ENCODE measurements at regions not wholly inside any gene's neighbourhood (a gene's known extent, or its start where the extent isn't known, plus 50 kb on each side); places are given as distances from the start of the nearest gene placed in this dataset.

DNA sequence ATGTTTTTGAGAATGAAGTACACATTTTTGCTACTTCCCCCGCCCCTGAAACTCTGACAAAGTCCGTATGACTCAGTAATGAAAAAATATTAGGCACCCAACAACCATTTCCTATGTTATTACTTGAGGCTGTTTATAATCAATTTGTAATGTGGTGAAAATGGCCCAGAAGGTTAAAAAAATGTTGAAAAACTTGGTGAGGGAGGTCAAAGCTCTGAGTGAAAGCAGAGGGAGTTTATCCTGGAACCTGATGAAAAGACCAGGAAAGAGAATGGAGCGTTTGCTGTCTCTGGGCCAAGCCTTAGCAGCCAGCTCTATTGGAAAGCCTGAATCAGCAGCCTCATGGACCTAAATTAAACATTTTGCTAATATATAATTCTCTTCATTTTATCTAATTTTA lies 367.7 kb upstream of the NEGR1 start:
- no peak for TF ChIP-seq CTCF (IDR thresholded peaks at IDR 0.05)
- TF ChIP-seq EP300 (IDR thresholded peaks at IDR 0.05) = no peak
- TF ChIP-seq, protein P1, sequence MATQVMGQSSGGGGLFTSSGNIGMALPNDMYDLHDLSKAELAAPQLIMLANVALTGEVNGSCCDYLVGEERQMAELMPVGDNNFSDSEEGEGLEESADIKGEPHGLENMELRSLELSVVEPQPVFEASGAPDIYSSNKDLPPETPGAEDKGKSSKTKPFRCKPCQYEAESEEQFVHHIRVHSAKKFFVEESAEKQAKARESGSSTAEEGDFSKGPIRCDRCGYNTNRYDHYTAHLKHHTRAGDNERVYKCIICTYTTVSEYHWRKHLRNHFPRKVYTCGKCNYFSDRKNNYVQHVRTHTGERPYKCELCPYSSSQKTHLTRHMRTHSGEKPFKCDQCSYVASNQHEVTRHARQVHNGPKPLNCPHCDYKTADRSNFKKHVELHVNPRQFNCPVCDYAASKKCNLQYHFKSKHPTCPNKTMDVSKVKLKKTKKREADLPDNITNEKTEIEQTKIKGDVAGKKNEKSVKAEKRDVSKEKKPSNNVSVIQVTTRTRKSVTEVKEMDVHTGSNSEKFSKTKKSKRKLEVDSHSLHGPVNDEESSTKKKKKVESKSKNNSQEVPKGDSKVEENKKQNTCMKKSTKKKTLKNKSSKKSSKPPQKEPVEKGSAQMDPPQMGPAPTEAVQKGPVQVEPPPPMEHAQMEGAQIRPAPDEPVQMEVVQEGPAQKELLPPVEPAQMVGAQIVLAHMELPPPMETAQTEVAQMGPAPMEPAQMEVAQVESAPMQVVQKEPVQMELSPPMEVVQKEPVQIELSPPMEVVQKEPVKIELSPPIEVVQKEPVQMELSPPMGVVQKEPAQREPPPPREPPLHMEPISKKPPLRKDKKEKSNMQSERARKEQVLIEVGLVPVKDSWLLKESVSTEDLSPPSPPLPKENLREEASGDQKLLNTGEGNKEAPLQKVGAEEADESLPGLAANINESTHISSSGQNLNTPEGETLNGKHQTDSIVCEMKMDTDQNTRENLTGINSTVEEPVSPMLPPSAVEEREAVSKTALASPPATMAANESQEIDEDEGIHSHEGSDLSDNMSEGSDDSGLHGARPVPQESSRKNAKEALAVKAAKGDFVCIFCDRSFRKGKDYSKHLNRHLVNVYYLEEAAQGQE (IDR thresholded peaks at IDR 0.05) = no peak
- TF ChIP-seq KDM1A (IDR thresholded peaks at IDR 0.05; ENCODE audit: low read depth) = no peak
- TF ChIP-seq POLR2A (IDR thresholded peaks at IDR 0.05; ENCODE audit: low read length) = no peak
- no peak for TF ChIP-seq RFX5 (IDR thresholded peaks at IDR 0.05)
- no peak for TF ChIP-seq HOXB13 (CRISPR knock-in tag; IDR thresholded peaks at IDR 0.05; ENCODE audit: low read depth)
- TF ChIP-seq JUN (IDR thresholded peaks at IDR 0.05) = no peak
- no peak for TF ChIP-seq RCOR1 (IDR thresholded peaks at IDR 0.05; ENCODE audit: low read depth, low read length)
- no peak for TF ChIP-seq HDAC2 (IDR thresholded peaks at IDR 0.05)
- no peak for TF ChIP-seq FOSL2 (IDR thresholded peaks at IDR 0.05)
- no peak for TF ChIP-seq FOSL2 (CRISPR knock-in tag; IDR thresholded peaks at IDR 0.05)
